Activated T-helper 9 cell treated with anti-CD3 and anti-CD28 coated beads, Interleukin-2, amount 50 U/mL, for 16 hours (primary cell): ENCODE measurements at regions not wholly inside any gene's neighbourhood (a gene's known extent, or its start where the extent isn't known, plus 50 kb on each side); places are given as distances from the start of the nearest gene placed in this dataset.
"Not testable (repeated sequence)": the region's sequence is repeated elsewhere in the genome, so short reads cannot be mapped to it uniquely, and the experiment has no call there.

Experiments used
- DNase-seq: peaks from one replicate; pipeline ENCODE4 v3.0.0-alpha.2; 2020; ENCODE audit warnings: low read depth

DNA sequence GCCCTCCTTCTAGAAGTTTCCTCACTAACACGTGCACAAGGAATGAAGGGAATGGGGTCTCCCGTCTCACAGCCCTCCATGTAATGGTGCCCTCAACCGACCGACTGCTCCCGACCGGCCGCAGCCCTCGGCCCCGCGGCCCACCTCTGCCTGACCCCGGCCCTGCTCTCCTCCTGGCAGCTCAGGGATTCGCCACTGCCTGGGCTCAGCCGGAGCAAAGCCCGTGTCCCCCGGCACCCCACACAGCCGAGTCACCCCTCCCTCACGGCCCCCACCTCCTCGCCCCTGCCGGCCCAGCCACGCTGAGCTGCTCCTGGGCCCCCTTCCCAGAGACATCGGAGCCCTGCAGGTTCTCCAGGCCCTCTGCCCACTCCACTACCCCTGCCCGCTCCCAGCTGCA, 171.0 kb downstream of the TMEM121 start:
- not testable (repeated sequence) for DNase-seq

DNA sequence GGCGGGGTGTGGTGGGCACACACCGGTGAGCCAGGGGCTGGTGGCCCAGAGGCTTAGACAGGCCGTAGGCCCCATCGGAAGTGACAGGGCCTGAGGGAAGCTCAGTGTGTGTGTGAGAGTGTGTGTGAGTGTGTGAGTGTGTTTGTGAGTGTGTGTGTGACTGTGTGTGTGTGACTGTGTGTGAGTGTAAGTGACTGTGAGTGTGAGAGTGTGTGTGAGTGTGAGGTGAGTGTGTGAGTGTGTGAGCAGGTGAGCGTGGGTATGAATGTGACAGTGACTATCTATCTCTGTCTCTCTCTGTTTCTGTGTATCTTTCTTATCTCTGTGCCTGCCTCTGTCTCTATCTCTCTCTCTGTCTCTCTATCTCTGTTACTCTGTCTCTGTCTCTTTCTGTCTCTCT, 171.6 kb downstream of the TMEM121 start:
- DNase-seq, result not testable (repeated sequence)

DNA sequence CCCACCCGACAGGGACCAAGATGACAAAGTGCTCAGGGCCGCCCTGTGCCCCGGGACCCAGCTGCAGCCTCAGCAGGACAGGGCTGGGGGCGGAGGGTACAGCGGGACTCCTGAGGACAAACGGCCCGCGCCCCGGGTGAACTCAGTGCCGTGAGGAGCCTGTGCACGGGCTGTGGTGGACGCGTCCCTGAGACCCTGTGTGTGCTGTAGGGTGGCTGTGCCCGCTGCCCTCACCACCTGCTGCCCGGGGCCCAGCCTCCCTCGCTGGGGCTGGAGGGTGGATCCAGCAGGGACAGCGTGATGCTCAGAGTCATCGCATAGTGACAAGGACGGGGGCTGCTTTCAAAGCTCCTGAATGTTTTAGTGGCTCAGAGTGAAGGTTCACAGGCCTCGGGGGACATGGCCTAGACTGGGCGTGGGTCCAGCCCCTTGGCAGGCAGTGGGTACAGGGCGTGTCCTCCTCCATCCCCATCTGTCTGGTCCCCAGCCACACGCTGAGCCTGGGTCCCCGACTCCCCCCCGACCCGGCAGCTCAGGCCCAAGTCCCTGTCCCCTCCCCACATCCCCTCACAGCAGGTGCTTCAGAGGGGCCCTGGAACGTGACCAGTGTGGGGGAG, 172.7 kb downstream of the TMEM121 start:
- DNase-seq, result not testable (repeated sequence)

- DNase-seq, result not testable (repeated sequence)
Observed at GRCh38 chr14:105699706-105700105, 173.3 kb downstream of the TMEM121 start.

- not testable (repeated sequence) for DNase-seq
Observed at GRCh38 chr14:105700146-105700545, 173.8 kb downstream of the TMEM121 start.

GRCh38 chr14:105700622-105701288, 174.4 kb downstream of the TMEM121 start:
- DNase-seq, result no peak

DNA sequence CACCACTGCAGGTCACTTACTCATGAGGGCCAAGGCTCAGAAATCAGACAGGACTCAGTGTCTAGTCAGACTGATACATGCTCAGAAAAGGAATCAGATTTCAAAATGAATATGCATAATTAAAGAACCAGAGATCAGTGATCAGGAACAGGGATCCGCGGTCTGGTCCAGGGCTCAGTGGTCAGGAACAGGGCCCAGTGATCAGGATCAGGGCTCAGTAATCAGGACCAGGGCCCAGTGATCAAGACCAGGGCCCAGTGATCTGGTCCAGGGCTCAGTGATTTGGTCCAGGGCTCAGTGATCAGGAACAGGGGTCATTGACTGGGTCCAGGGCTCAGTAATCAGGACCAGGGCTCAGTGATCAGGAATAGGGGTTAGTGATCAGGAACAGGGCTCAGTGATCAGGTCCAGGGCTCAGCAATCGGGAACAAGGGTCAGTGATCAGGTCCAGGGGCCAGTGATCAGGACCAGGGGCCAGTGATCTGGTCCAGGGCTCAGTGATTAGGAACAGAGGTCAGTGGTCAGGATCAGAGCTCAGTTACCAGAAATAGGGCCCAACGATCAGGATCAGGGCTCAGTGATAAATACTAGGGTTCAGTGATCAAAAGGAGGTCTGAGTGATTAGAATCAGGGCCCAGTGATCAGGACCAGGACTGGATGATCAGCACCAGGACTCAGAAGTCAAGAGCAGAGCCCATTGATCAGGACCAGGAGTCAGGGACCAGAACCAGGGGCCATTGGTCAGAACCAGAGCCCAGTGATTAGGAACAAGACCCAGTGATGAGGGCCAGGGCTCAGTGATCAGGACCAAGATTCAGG, 175.3 kb downstream of the TMEM121 start:
- no peak for DNase-seq

GRCh38 chr14:105702275-105702817, 176.0 kb downstream of the TMEM121 start:
- no peak for DNase-seq

DNA sequence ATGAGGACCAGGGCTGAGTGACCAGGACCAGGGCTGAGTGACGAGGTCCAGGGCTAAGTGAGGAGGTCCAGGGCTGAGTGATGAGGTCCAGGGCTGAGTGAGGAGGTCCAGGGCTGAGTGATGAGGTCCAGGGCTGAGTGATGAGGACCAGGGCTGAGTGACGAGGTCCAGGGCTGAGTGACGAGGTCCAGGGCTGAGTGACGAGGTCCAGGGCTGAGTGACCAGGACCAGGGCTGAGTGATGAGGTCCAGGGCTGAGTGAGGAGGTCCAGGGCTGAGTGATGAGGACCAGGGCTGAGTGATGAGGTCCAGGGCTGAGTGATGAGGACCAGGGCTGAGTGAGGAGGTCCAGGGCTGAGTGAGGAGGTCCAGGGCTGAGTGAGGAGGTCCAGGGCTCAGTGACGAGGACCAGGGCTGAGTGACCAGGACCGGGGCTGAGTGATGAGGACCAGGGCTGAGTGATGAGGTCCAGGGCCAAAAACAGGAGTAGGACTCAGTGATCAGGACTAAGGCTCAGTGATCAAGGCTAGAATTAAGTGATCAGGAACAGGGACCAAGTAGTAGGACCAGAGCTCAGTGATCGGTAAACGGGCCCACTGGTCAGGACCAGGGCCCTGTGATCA, 176.8 kb downstream of the TMEM121 start:
- not testable (repeated sequence) for DNase-seq

GRCh38 chr14:105704091-105704490, 177.7 kb downstream of the TMEM121 start:
- DNase-seq, result not testable (repeated sequence)

GRCh38 chr14:105704492-105704891, 178.1 kb downstream of the TMEM121 start:
- DNase-seq, result not testable (repeated sequence)

DNA sequence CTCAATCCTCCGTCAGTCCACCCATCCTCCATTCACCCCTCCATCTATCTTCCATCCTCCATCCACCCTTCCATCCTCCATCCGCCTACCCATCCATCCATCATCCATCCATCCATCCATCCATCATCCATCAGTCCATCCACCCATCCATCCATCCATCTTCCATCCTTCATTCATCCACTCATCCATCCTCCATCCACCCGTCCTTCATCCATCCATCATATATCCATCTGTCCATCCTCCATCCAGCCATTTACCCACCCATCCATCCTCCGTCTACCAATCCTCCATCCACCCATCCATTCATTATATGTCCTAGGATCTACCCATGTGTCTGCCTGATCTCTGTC, 179.1 kb downstream of the TMEM121 start:
- DNase-seq, result not testable (repeated sequence)

GRCh38 chr14:105705862-105706700, 179.7 kb downstream of the TMEM121 start:
- not testable (repeated sequence) for DNase-seq

DNA sequence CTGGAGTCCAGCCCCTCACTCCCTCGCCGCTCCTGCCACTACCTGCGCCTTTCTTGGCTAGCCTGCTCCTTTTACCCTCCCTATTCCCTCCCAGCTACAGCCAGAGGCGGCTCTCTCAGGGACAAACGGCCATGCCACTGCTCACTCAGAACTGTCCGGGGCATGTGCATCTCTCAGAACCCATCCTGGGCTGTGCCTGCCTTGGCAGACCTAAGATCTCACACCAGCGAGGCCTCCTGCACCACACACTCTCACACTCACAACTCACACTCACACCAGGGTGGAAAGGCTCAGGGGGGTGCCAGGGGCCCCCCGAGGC, 180.3 kb downstream of the TMEM121 start:
- not testable (repeated sequence) for DNase-seq

GRCh38 chr14:105707099-105707498, 180.7 kb downstream of the TMEM121 start:
- not testable (repeated sequence) for DNase-seq

DNA sequence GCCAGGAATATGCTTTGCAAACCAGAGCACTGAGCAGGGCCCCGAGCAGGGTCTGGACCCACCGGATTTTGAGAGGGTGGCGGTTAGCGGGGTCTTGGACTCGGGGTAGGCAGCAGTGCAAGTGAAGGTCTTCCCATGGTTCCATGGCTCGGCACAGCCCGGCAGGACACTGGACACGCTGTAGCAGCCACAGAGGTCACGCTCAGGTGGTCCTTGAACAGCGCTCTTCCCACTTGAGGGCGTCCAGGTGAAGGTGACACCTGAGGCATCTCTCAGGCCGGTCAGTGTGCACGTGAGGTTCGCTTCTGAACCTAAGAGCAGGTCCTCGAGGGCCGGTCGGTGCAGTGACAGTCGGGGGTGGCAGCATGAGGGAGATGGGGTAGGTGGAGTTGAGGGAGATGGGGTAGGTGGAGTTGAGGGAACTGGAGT, 181.4 kb downstream of the TMEM121 start:
- not testable (repeated sequence) for DNase-seq

- not testable (repeated sequence) for DNase-seq
Observed at GRCh38 chr14:105708251-105709134, 182.1 kb downstream of the TMEM121 start.

DNA sequence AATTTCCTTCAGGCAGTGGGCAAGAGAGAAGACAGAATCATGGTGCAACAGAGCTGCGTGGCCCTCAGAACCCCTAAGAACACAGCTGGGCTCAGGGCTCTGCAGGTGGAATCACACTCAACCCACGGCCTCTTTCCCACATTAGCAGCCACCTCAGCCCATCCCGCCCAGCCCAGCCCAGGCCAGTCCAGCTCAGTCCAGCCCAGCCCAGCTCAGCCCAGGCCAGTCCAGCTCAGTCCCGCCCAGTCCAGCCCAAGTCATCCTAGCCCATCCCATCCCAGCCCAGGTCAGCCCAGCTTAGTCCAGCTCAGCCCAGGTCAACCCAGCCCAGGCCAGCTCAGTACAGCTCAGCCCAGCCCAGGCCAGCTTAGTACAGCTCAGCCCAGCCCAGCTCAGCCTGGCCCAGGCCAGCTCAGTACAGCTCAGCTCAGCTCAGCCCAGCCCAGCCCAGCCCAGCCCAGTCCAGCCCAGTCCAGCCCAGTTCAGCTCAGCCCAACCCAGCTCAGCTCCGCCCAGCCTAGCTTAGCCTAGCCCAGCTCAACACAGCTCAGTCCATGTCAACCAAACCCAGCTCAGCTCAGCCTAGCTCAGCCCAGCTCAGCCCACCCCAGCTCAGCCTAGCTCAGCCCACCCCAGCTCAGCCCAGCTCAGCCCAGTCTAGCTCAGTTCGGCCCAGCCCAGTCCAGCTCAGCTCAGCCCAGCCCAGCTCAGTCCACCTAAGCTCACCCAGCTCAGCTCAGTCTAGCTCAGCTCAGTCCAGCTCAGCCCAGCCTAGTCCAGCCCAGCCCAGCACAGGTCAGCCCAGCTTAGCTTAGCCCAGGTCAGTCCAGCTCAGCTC, 183.1 kb downstream of the TMEM121 start:
- DNase-seq, result no peak
